ENCODE measurements at regions not wholly inside any gene's neighbourhood (a gene's known extent, or its start where the extent isn't known, plus 50 kb on each side); places are given as distances from the start of the nearest gene placed in this dataset.

DNA sequence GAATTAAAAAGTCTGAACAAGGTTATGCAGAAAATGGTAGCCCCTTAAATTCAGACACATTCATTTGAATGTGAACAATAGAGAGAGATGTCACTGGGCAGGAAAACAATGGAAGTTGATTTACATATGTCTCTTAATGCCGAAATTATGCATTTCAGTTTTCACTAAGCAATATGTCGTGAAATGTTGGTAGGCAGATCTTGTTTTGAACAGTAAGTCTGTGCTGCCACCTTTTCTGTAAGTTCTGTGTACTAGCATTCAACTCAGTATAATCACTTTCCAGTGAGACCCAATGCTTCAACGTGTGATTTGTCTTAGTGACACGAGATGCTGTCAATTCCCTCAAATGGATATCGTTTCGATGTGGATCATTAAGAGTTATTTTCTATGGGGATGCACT, 222.7 kb upstream of the VCX3A start:
- H3K4me1 Mint-ChIP-seq (ENCODE audit: low read depth), result no peaks in the 10 kb centered on the region
- no peak overlapping the region for H3K27ac Mint-ChIP-seq
- H3K9me3 Mint-ChIP-seq, result no peaks in the 10 kb centered on the region; the same call in none of the 2 replicates
- H3K27me3 Mint-ChIP-seq (ENCODE audit: insufficient read depth), result no peaks in the 10 kb centered on the region
- TF ChIP-seq, protein P1, sequence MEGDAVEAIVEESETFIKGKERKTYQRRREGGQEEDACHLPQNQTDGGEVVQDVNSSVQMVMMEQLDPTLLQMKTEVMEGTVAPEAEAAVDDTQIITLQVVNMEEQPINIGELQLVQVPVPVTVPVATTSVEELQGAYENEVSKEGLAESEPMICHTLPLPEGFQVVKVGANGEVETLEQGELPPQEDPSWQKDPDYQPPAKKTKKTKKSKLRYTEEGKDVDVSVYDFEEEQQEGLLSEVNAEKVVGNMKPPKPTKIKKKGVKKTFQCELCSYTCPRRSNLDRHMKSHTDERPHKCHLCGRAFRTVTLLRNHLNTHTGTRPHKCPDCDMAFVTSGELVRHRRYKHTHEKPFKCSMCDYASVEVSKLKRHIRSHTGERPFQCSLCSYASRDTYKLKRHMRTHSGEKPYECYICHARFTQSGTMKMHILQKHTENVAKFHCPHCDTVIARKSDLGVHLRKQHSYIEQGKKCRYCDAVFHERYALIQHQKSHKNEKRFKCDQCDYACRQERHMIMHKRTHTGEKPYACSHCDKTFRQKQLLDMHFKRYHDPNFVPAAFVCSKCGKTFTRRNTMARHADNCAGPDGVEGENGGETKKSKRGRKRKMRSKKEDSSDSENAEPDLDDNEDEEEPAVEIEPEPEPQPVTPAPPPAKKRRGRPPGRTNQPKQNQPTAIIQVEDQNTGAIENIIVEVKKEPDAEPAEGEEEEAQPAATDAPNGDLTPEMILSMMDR (IDR thresholded peaks at IDR 0.05), result no peak
- H3K36me3 Mint-ChIP-seq (ENCODE audit: low read depth), result no peaks in the 10 kb centered on the region
- no peak for DNase-seq
- no peak overlapping the region for H3K4me3 Mint-ChIP-seq

DNA sequence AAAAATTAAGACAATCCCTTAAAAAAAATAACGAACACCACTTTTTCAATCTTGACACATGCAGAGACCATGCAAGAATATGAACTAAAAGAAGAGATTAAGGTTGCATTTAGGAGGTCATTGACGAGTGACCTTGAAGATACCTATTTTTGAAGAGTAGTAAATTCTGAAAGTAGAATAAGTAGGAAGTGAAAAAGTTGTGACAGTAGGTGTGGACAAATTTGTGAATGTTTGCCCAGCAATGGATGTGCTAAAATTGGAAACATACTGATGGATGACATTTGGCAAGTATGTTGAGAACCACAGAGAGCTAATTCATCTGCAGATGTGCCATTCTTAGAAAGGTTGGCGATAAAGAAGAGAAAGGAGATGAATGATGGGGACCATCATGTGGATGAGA, 213.7 kb upstream of the VCX3A start:
- H3K27me3 Mint-ChIP-seq (ENCODE audit: insufficient read depth), result no peaks in the 10 kb centered on the region
- DNase-seq, result no peak
- H3K27ac Mint-ChIP-seq, result no peak overlapping the region
- H3K9me3 Mint-ChIP-seq, result peaks cover 7% of the 10 kb centered on the region; the same call in 1 of the 2 replicates
- no peak overlapping the region for H3K4me3 Mint-ChIP-seq
- TF ChIP-seq, protein P1 (IDR thresholded peaks at IDR 0.05), result no peak
- no peaks in the 10 kb centered on the region for H3K36me3 Mint-ChIP-seq (ENCODE audit: low read depth)
- no peaks in the 10 kb centered on the region for H3K4me1 Mint-ChIP-seq (ENCODE audit: low read depth)

DNA sequence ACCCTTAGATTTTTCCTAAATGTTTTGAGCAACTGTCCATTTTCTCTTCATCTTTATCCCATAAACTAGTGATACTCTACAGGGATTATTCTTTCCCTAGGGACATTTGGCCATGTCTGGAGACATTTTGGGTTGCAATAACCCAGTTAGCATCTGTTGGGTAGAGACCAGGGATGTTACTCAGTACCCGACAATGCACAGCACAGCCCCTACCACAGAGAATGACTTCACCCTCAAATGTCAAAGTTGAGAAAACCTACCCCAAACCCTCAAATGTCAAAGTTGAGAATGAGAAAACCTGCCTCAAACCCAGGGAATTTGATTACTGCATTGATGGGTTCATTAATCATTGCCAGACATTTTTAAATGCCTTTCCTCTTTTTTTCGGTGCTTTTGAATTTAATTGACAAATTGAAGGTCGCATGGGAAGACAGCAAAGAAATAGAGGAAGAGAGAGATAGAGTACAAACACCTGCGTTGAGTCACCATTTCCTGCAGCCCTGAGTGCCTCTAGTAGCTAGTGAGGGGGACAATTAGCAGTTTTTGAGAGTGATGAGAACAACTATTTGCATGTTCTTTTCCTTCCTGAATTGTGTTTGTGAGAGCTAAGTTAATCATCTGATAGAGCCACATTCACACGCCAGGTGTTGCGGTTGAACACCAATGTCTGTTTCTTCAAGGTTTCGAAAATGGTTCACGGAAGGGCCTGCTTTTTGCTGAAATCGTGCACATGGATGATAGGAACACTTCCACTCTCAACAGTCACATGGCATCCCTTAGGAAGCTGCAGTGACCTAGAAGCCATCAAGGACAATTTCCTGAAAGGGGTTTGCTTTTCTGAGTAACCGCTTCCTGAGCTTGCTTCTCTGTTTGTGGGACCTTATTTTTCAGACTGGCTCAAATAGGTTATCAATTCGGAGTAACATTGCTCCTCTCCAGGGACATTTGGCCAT, 203.9 kb upstream of the VCX3A start:
- no peaks in the 10 kb centered on the region for H3K4me1 Mint-ChIP-seq (ENCODE audit: low read depth)
- no peak for DNase-seq

DNA sequence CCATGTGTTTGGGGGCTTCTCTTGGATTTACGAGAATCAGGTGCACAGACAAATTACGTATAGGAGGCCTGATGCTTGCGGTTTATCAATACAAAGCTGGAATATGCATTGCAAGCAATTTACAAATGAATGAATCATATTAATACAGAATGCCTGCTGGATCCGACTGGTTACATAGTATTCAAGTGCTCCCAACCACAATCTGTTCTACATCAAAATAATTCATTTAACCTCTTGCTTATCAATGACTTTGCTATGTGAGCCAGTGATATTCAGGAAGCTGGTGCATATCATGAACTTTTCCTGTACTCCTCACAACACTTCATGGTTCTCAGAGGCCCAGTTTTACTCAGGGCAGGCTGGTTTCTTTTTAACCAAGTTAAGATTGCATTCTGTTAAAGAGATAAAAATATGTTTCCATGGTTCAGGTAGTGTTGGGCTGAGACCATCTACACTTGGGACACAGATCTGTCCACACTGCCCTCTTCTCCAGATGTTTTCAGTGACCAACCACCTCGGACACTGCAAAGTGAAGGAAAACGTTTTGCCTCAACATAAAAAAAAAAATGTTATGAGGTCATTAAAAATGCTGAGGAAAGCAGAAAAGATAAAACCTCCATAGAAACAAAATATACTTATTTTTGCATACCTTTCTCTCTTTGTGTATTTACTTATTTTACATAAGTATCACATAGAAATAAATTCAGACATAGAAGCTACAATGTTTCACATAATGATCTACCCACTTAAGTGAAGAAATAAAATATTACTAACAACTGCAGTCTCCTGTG, 200.1 kb upstream of the VCX3A start:
- Mint-ChIP-seq H3K27ac (no peak overlapping the region), H3K4me1 (ENCODE audit: low read depth) (no peaks in the 10 kb centered on the region), H3K9me3 (peaks cover 9% of the 10 kb centered on the region; the same call in 1 of the 2 replicates), H3K27me3 (ENCODE audit: insufficient read depth) (no peaks in the 10 kb centered on the region), H3K4me3 (no peak overlapping the region), H3K36me3 (ENCODE audit: low read depth) (no peaks in the 10 kb centered on the region)
- DNase-seq, result no peak
- TF ChIP-seq, protein P1 (IDR thresholded peaks at IDR 0.05), result no peak

More for the DNA sequence above, 203.9 kb upstream of the VCX3A start:
- TF ChIP-seq, protein P1 (IDR thresholded peaks at IDR 0.05), result no peak
- H3K36me3 Mint-ChIP-seq (ENCODE audit: low read depth), result no peaks in the 10 kb centered on the region
- H3K27ac Mint-ChIP-seq, result no peak overlapping the region
- no peaks in the 10 kb centered on the region for H3K27me3 Mint-ChIP-seq (ENCODE audit: insufficient read depth)
- no peak overlapping the region for H3K4me3 Mint-ChIP-seq
- H3K9me3 Mint-ChIP-seq, result no peaks in the 10 kb centered on the region

DNA sequence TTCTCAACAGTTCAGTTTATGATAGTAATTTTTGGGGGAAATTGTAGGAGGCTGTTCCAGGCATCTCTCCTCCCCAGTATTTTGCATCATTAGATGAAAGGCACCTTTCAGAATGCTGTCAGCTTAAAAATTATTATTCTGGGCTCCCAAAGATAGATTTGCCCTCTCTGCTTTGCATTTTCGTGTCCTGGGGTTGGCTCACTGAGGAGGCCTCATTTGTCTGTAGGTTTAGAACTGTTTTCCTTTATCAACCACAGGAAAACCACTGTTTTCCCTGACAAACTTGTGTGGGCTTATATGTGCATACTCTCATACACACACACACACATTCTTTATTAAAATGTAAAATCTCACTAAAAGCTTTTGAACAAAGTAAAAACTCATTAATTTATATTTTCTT, 197.2 kb upstream of the VCX3A start:
- Mint-ChIP-seq H3K27me3 (ENCODE audit: insufficient read depth) (no peaks in the 10 kb centered on the region), H3K4me3 (no peak overlapping the region), H3K36me3 (ENCODE audit: low read depth) (no peaks in the 10 kb centered on the region), H3K9me3 (peaks cover 9% of the 10 kb centered on the region; the same call in 1 of the 2 replicates), H3K27ac (no peak overlapping the region), H3K4me1 (ENCODE audit: low read depth) (no peaks in the 10 kb centered on the region)
- no peak for DNase-seq
- TF ChIP-seq, protein P1 (IDR thresholded peaks at IDR 0.05), result no peak
